Left renal cortex interstitium (tissue), 4 donors: ENCODE measurements at regions not wholly inside any gene's neighbourhood (a gene's known extent, or its start where the extent isn't known, plus 50 kb on each side); places are given as distances from the start of the nearest gene placed in this dataset.
"Not testable (repeated sequence)": the region's sequence is repeated elsewhere in the genome, so short reads cannot be mapped to it uniquely, and the experiment has no call there.

Experiments used
- DNase-seq, 4 donors: peaks; one replicate each; pipeline ENCODE4 v3.0.0-alpha.2; 2013; ENCODE audit warnings: low read depth in 4 of 4, low spot score in 2 of 4, missing footprints in 1 of 4

DNA sequence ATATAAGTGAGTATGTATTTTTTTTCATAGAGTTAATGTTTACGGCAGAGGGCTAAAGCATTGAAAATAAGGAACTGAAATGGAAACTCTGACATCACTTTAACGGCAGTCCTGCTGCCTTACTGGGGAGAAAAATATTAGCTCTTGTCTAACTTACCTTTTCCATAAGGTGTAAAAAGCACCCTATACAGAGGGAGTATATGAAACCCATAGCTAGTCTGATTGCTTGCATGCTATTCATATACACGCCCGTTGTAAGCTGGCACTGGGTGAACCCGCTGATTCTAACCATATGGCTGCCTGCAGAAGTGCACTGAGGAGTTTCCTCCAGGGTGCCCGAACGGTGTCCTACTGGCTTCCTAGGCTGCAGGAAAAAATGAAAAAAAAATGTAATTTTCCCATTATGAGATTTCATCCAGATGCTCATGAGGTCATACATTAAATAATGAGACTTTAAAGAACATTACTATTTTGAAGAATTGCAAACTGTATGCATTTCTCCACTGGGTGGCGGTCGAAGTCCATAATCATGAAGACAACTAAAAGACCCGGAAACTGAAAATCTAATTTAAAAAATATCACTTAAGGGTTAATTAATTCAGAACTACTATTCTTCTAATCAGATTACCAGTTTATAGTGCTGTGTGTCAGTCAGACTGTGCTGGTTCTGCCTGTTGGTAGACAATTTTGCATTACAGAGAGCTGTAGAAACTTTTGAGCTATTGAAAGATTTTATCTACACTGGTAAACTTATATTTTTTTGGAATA lies 144.7 kb downstream of the ALX1 start:
- peak in 1 of 4 donors; percentile 19 for DNase-seq

GRCh38 chr12:85425349-85425612 lies 145.3 kb downstream of the ALX1 start:
- DNase-seq: no peak

DNA sequence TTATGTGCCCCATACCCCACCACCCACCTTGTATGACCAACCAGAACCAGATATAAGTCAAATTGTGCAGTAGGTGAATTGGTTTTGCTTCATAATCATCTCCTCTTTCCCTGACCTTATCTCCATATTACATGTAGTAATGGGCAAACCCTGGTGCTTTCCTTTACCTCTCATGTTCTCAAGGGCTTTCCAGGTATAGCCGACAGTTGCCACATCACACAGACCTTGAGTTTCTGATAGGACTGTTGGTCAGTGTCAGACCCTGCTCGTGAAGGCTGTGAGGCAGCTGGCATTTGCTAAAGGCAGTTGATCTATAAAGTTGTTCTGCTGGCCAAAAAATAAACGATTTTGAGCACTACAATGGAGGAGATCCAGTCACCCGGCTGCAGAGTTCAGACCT lies 145.9 kb downstream of the ALX1 start:
- no peak for DNase-seq

DNA sequence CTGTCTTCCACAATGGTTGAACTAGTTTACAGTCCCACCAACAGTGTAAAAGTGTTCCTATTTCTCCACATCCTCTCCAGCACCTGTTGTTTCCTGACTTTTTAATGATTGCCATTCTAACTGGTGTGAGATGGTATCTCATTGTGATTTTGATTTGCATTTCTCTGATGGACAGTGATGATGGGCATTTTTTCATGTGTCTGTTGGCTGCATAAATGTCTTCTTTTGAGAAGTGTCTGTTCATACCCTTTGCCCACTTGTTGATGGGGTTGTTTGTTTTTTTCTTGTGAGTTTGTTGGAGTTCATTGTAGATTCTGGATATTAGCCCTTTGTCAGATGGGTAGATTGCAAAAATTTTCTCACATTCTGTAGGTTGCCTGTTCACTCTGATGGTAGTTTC lies 153.1 kb downstream of the ALX1 start:
- not testable (repeated sequence) for DNase-seq

DNA sequence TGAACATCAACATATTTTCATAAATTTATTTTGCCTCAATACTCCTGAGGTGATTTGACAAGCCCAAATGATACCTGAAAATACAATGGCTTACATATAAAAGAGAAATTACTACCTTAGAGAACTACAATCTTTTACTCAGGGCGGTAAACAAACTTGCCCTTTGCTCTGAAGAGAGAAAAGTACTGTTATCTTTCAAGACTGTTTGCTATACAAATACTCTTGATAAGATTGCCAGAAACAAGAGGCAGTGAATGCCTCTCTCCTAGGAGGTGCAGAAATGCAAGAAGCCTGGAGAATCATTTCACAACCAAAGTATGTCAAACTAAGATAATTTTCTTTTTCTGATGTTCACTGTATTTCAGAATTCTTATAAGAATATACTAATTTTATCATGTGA lies 160.3 kb downstream of the ALX1 start:
- no peak for DNase-seq

GRCh38 chr12:85441025-85441424 lies 161.0 kb downstream of the ALX1 start:
- no peak for DNase-seq

DNA sequence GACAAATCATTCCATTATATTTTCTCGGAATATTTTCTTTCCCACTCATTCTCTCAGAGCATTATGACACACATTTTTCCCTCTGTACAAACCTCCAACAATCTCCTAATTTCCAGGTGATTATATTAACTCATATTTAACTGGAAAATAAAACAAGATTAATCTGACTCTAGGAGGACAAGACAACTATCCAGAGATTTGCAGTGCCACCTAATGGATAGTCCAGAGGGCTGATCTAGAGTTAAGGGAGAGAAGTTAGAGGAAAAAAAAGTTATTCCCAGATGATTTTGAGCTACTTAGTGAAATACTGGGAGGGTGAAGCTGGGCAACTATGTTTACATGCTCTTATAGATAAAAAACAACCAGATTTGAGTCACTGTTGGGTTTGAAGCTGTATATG lies 161.7 kb downstream of the ALX1 start:
- no peak for DNase-seq

- no peak for DNase-seq
Observed at GRCh38 chr12:85445060-85445938, 165.3 kb downstream of the ALX1 start.

DNA sequence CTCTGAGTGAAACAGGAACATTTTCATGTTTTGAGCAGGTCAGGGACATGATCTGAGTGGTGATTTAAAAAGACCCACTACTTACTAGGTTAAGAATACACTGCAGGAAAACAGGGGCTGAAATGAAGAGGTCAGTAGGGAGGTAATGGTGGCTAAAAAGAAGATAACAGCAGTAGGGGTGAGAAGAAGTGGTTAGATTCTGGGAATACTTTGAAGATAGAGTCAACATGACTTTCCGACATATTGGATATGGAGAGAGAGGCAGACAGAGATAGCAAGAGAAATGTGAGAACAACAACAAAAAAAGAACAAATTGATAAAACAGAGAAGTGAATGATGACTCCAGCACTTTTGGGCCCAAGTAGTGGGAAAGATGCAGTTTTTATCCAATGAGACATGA lies 168.0 kb downstream of the ALX1 start:
- DNase-seq: no peak

- no peak for DNase-seq
Observed at GRCh38 chr12:85448548-85449139, 168.6 kb downstream of the ALX1 start.

GRCh38 chr12:85457016-85457415 lies 177.0 kb downstream of the ALX1 start:
- DNase-seq: no peak

- DNase-seq: no peak
Observed at GRCh38 chr12:85461127-85461526, 181.1 kb downstream of the ALX1 start.

- DNase-seq: no peak
Observed at GRCh38 chr12:85462888-85463287, 182.9 kb downstream of the ALX1 start.

GRCh38 chr12:85466890-85467289 lies 186.9 kb downstream of the ALX1 start:
- DNase-seq: no peak

GRCh38 chr12:85468356-85469157 lies 188.5 kb downstream of the ALX1 start:
- DNase-seq: peak in 2 of 4 donors; percentile 56 to 65

DNA sequence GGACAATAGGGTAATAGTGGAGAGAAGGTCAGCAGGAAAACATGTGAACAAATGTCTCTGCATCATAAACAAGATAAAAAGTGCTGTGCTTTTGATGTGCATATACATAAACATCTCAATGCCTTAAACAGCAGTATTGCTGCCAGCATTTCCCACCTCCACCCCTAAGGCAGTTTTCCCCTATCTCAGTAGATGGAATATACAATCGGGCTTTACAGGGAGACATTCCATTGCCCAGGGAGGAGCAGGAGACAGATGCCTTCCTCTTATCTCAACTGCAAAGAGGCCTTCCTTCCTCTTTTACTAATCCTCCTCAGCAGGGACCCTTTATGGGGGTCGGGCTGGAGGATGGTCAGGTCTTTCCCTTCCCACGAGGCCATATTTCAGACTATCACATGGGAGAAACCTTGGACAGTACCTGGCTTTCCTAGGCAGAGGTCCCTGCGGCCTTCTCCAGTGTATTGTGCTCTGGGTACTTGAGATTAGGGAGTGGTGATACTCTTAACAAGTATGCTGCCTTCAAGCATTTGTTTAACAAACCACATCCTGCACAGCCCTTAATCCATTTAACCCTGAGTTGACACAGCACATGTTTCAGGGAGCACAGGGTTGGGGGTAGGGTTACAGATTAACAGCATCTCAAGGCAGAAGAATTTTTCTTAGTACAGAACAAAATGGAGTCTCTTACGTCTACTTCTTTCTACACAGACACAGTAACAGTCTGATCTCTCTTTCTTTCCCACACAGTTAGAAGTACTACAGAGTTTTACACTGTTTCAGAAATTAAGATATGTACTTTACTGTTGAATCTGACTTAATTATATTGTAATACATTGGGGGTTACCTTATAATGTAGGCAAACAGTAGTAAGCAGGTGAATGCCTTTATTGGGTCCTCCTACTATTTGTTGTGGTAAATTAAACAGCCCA lies 189.4 kb downstream of the ALX1 start:
- not testable (repeated sequence) for DNase-seq

DNA sequence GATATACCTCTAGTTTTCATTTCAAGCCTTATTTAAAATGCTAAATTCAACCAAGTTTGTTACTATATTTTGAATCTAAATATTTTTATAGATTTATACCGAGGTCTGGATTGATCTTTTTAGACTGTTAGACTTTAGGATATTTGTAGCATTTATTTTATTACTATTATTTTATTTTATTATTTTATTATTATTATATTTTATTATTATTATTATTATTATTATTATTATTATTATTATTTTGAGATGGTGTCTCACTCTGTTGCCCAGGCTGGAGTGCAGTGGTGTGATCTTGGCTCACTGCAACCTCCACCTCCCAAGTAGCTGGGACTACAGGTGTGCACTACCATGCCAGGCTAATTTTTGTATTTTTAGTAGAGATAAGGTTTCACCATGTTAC lies 195.3 kb downstream of the ALX1 start:
- DNase-seq: not testable (repeated sequence)

GRCh38 chr12:85476756-85477155 lies 196.7 kb downstream of the ALX1 start:
- no peak for DNase-seq

- no peak for DNase-seq
Observed at GRCh38 chr12:85484387-85484786, 204.4 kb downstream of the ALX1 start.

DNA sequence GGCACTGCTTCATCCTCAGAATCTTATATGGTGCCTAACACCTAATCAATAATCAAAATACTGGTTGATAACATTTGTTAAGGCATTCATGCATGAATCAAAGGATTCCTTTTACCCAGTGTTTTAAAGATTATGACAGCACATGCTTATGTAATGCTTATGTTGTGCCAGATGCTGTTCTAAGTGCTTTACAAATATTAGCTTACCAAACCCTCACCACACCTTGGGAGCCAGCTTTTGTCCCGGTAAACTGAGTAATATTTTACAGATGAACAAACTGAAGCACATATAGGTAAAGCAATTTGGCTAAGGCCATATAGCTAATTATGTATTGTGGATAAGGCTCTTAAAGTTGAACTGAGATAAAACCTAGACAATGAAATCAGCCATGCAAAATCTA lies 209.2 kb downstream of the ALX1 start:
- no peak for DNase-seq
